Heart left ventricle (tissue), 16 donors: ENCODE measurements at regions not wholly inside any gene's neighbourhood (a gene's known extent, or its start where the extent isn't known, plus 50 kb on each side); places are given as distances from the start of the nearest gene placed in this dataset.

Experiments
- ATAC-seq, 4 donors: fragments of 200-7000 bp; cut with Tn5 transposase; one replicate each; pipeline ENCODE4 v1.9.1; 2020 to 2022; ENCODE audit warnings: moderate library complexity in 4 of 4, mild to moderate bottlenecking in 3 of 4, moderate number of reproducible peaks in 1 of 4
- DNase-seq, 5 donors: peaks; one replicate each; pipeline ENCODE4 v3.0.0-alpha.2; 2020
- H3K27ac ChIP-seq, 12 donors: fragments of 200-600 bp; sonication (generic) in 4 of 12; one replicate each; pipeline versions ENCODE4 v1.5.0 to v1.8.0; 2016 to 2022; ENCODE audit warnings: mild to moderate bottlenecking in 2 of 12
- H3K27me3 ChIP-seq, 9 donors: fragments of 200-600 bp; sonication (generic) in 2 of 9; one replicate each; pipeline versions ENCODE4 v1.5.1 to v1.8.0; 2016 to 2022; ENCODE audit warnings: mild to moderate bottlenecking in 3 of 9
- H3K36me3 ChIP-seq, 9 donors: fragments of 200-600 bp; sonication (generic) in 2 of 9; one replicate each; pipeline versions ENCODE4 v1.5.0 to v1.8.0; 2018 to 2022; ENCODE audit warnings: mild to moderate bottlenecking in 2 of 9
- H3K4me1 ChIP-seq, 12 donors: fragments of 200-600 bp; sonication (generic) in 4 of 12; one replicate each; pipeline versions ENCODE4 v1.5.0 to v1.8.0; 2016 to 2022; ENCODE audit warnings: mild to moderate bottlenecking in 3 of 12
- H3K4me3 ChIP-seq, 12 donors: fragments of 200-600 bp; sonication (generic) in 4 of 12; one replicate each; pipeline versions ENCODE4 v1.5.0 to v1.8.0; 2017 to 2022; ENCODE audit warnings: mild to moderate bottlenecking in 9 of 12, moderate library complexity in 4 of 12
- H3K9me3 ChIP-seq, 12 donors: fragments of 200-600 bp; sonication (generic) in 4 of 12; one replicate each; pipeline versions ENCODE4 v1.5.0 to v1.8.0; 2016 to 2022; ENCODE audit warnings: mild to moderate bottlenecking in 1 of 12
- POLR2A ChIP-seq, 2 donors: fragments of 450-650 bp; IDR thresholded peaks; one replicate each; pipeline ENCODE4 v1.6.1; 2017; ENCODE audit warnings: antibody characterized with exemption in 2 of 2, mild to moderate bottlenecking in 2 of 2, moderate library complexity in 2 of 2
- WGBS, 4 donors: extraction: QIAGEN DNeasy Blood & Tissue Kit in 2 of 4; methylation state at CpG; one replicate each; pipeline versions ENCODE4 v1.1.5 to v1.1.7; 2013 to 2018; 5-methylcytosine and 5-hydroxymethylcytosine counted together
- intact Hi-C, 10 donors: fragments of 100-400 bp; cut with DNase I; formaldehyde crosslinking; loops; one replicate each; pipeline versions ENCODE4 v1.11.1 to v1.14.2; 2022
- TF ChIP-seq, protein P1 (sequence below), 12 donors: fragments of 200-600 bp; sonication (generic) in 4 of 12; IDR thresholded peaks; one replicate each; pipeline versions ENCODE4 v1.5.0 to v1.8.0; 2018 to 2022; ENCODE audit warnings: antibody characterized with exemption in 12 of 12, mild to moderate bottlenecking in 5 of 12
- donor health status: ischemic (EF 13 %, LVEDD 7.1; RV severe dilation, severe dysfunction).
- donor health status: healthy with polysubstance abuse.
- donor health status: DM: no; HTN: yes; CAD: no.
- donor health status: DM: no; HTN: no; CAD: no.
- donor health status: ischemic (EF 25% LVEDD 6.9; RV normal size, moderate dysfunction).
- donor health status: ischemic (EF 25% LVEDD 5.7; RV mildly dilated, moderate dysfunction).
- donor health status: healthy.
- donor health status: DM: yes; HTN: yes; CAD: no.
- donor health status: ischemic (EF 35%, LVEDD 5.7; RV mildly dilated, moderate dysfunction).
- donor health status: nonischemic (EF 11% LVEDD 7.7; RV severe dilation, severe dysfunction).
- donor health status: DM: yes; HTN: yes; CAD: no.
- donor health status: PGD.
- donor health status: ischemic (EF 29% LVEDD 5.4; RV normal size, mild dysfunction).
- donor health status: nonischemic (EF 23%, LVEDD 6.1; RV moderate dilation, normal function).

DNA sequence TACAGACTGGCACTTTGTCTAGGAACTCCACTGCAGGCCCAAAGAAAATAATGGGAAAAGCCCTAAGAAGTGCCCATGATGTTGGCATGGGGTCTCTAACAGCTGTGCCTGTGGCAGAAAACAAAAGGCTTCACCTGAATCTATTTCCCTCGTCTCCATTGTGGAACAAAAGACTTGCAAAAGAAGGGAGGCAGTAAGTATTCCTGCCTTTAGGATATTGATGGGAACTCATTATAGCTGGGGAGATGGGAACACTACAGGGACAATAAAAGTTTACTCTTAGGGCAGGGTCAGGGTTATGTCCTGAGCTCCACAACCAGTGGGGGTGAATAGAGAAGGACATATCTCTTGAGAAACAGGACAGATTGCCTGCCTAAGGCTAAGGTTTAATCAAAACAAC is 930.6 kb upstream of the EPHA6 start:
- TF ChIP-seq, protein P1, sequence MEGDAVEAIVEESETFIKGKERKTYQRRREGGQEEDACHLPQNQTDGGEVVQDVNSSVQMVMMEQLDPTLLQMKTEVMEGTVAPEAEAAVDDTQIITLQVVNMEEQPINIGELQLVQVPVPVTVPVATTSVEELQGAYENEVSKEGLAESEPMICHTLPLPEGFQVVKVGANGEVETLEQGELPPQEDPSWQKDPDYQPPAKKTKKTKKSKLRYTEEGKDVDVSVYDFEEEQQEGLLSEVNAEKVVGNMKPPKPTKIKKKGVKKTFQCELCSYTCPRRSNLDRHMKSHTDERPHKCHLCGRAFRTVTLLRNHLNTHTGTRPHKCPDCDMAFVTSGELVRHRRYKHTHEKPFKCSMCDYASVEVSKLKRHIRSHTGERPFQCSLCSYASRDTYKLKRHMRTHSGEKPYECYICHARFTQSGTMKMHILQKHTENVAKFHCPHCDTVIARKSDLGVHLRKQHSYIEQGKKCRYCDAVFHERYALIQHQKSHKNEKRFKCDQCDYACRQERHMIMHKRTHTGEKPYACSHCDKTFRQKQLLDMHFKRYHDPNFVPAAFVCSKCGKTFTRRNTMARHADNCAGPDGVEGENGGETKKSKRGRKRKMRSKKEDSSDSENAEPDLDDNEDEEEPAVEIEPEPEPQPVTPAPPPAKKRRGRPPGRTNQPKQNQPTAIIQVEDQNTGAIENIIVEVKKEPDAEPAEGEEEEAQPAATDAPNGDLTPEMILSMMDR (IDR thresholded peaks at IDR 0.05), result no peak
- no peak for TF ChIP-seq POLR2A (IDR thresholded peaks at IDR 0.05)
- DNase-seq (no peak), ATAC-seq (no peak)
- intact Hi-C loops, result no loop called here
- Histone ChIP-seq H3K36me3 (no peaks in the 10 kb centered on the region), H3K4me1 (no peaks in the 10 kb centered on the region), H3K9me3 (no peaks in the 10 kb centered on the region), H3K27me3 (no peaks in the 10 kb centered on the region), H3K27ac (no peak overlapping the region), H3K4me3 (no peak overlapping the region)
- WGBS, 4 donors, result 58 to 94% (median 66%) methylated on average over 1 of the region's 1 CpG

DNA sequence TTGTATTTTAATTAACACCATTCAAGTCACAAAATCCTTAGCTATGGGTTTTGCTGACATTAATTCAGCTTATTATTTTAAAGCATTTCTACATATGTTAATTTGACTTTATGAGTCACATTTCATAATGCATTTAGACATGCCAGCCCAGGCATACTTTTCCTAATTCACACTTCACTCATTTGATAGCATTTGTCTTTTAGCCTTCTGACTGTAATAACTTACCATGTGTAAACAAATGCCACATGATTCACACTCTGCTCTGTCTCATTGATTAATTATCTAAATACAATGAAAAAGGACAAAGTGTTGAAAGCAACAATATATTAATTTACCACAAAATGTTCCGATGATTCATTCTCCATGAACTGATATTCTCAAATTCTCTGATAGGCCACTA is 927.8 kb upstream of the EPHA6 start:
- WGBS, 4 donors, result 91 to 96% (median 94%) methylated on average over 1 of the region's 1 CpG

DNA sequence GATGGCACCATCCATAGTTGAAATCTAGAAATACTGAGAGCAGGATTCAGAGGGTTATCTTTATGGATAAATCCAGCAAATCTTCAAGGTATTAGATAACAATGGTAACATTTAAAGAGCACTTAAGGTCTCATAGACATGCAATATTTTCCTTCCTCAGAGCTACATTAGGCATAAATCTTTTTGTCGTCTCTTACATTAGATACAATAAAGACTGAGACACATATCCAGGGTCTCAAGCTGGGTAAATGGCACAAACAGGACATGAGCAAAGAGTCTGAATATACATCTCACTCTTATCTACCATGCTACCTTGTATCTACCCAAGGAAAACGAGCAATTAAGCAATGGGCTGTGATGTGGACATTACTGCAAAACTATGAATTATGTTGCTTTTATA is 927.3 kb upstream of the EPHA6 start:
- WGBS, 4 donors, result 62 to 72% (median 69%) methylated on average over 2 of the region's 2 CpGs
- Histone ChIP-seq H3K27me3 (no peaks in the 10 kb centered on the region), H3K4me3 (no peak overlapping the region), H3K27ac (no peak overlapping the region), H3K9me3 (peaks cover 0 to 4% (median 0%) of the 10 kb centered on the region in 12 donors), H3K36me3 (no peaks in the 10 kb centered on the region), H3K4me1 (no peaks in the 10 kb centered on the region)
- DNase-seq, result no peak
- intact Hi-C loops, result no loop called here
- no peak for ATAC-seq
- TF ChIP-seq, protein P1 (IDR thresholded peaks at IDR 0.05), result no peak
- no peak for TF ChIP-seq POLR2A (IDR thresholded peaks at IDR 0.05)

More for the DNA sequence above, 927.8 kb upstream of the EPHA6 start:
- no peak overlapping the region for H3K27ac ChIP-seq
- no peaks in the 10 kb centered on the region for H3K4me1 ChIP-seq
- no peaks in the 10 kb centered on the region for H3K36me3 ChIP-seq
- H3K27me3 ChIP-seq, result no peaks in the 10 kb centered on the region
- ATAC-seq (no peak), DNase-seq (no peak)
- intact Hi-C loops, result no loop called here
- H3K4me3 ChIP-seq, result no peak overlapping the region
- peaks cover 0 to 4% (median 0%) of the 10 kb centered on the region in 12 donors for H3K9me3 ChIP-seq
- TF ChIP-seq POLR2A (IDR thresholded peaks at IDR 0.05), result no peak
- TF ChIP-seq, protein P1 (IDR thresholded peaks at IDR 0.05), result no peak

DNA sequence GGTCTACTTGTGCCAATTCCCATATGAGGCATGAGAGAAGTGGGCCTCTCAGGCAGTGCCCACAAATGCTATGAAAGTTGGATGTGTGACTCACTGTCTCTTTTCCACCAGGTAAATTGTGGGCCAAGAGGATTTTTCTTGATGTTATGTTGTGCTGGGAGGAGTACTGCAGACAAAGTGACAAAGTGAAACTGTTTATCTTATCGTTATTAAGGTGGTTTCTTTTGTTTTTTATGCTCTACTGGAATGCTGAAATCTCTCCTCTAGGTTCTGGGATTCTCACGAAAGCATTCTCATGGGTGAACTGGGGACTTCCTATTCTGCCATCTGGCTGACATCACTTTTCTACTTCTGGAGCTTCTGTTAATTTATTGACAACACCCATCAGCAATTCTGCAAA is 919.6 kb upstream of the EPHA6 start:
- peaks cover 0 to 21% (median 8%) of the 10 kb centered on the region in 12 donors for H3K9me3 ChIP-seq
- H3K4me3 ChIP-seq, result no peak overlapping the region
- 58 to 70% (median 60%) methylated on average over 2 of the region's 2 CpGs for WGBS, 4 donors
- no peak for DNase-seq
- TF ChIP-seq POLR2A (IDR thresholded peaks at IDR 0.05), result no peak
- intact Hi-C loops, result no loop called here
- H3K27me3 ChIP-seq, result no peaks in the 10 kb centered on the region
- H3K4me1 ChIP-seq, result no peaks in the 10 kb centered on the region
- H3K36me3 ChIP-seq, result no peaks in the 10 kb centered on the region
- no peak for ATAC-seq
- H3K27ac ChIP-seq, result no peak overlapping the region

DNA sequence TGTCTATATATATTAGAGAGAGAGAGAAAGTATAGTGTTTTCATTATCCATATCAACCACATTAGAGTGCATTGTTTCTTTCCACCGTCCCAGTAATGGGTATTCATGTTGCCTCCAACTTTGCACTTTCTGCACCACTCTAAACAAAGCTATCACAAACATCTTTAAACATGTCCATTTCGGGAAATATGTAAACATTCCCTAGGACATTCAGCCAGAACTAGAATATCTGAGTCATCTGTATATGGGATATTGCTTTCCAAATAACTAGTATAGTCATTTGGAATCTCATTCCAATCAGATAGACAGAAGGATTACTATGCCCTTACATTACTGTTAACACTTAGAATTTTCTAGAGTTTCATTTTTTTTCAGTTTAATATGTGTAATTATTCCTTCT is 914.9 kb upstream of the EPHA6 start:
- ATAC-seq (no peak), DNase-seq (no peak)
- no peak overlapping the region for H3K27ac ChIP-seq
- TF ChIP-seq, protein P1 (IDR thresholded peaks at IDR 0.05), result no peak
- no peak for TF ChIP-seq POLR2A (IDR thresholded peaks at IDR 0.05)
- intact Hi-C loops, result no loop called here
- 64 to 75% (median 68%) methylated on average over 2 of the region's 2 CpGs for WGBS, 4 donors
- H3K4me3 ChIP-seq, result no peak overlapping the region
- no peaks in the 10 kb centered on the region for H3K4me1 ChIP-seq
- H3K36me3 ChIP-seq, result no peaks in the 10 kb centered on the region
- no peaks in the 10 kb centered on the region for H3K27me3 ChIP-seq
- no peaks in the 10 kb centered on the region for H3K9me3 ChIP-seq
